ENCODE measurements at regions not wholly inside any gene's neighbourhood (a gene's known extent, or its start where the extent isn't known, plus 50 kb on each side); places are given as distances from the start of the nearest gene placed in this dataset.

GRCh38 chr17:72432143-72432621, 311.4 kb downstream of the SOX9 start:
- TF ChIP-seq POLR2A (IDR thresholded peaks at IDR 0.05; ENCODE audit: low read length) (no peak), GATA1 (IDR thresholded peaks at IDR 0.05; ENCODE audit: low read depth, low read length) (no peak)
